ENCODE measurements at regions not wholly inside any gene's neighbourhood (a gene's known extent, or its start where the extent isn't known, plus 50 kb on each side); places are given as distances from the start of the nearest gene placed in this dataset.

DNA sequence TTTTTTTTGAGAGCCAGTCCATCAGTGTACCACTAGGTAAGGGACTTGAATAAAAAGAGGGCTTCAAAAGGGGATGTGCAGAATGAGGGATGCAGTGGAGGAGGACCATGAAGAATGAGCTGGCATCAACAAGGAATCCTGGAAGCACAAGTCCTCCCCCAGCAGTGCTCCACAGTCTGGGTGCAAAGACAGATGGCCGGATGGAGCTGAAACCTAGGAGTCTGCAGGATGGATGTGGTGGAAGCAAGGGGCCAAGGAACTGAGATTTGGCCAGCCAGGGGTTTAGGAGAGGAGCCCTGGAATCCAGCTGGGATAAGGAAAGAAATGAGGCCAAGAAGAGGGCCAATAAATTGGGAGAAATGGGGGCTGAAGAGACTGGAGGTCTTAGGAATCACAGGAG, 51.8 kb upstream of the RAB6C start:
- Histone ChIP-seq H3K4me1 (peaks cover 7 to 8% of the 10 kb centered on the region in 2 donors), H3K4me3 (replicated peaks in 1 of 3) (no peak overlapping the region), H3K27ac (no peak overlapping the region), H3K9me3 (no peaks in the 10 kb centered on the region), H3K36me3 (no peaks in the 10 kb centered on the region), H3K27me3 (no peaks in the 10 kb centered on the region)
- 93 to 97% methylated on average over 1 of the region's 1 CpG for WGBS, 2 donors
- DNase-seq: no peak
- TF ChIP-seq POLR2A (IDR thresholded peaks at IDR 0.05): no peak
- TF ChIP-seq CTCF (IDR thresholded peaks at IDR 0.05): no peak
- intact Hi-C loops (cut with DNase I): loop anchor here (10.0 kb wide), 1 partner anchor 1193 kb away; no protein-coding TSS in a partner anchor

DNA sequence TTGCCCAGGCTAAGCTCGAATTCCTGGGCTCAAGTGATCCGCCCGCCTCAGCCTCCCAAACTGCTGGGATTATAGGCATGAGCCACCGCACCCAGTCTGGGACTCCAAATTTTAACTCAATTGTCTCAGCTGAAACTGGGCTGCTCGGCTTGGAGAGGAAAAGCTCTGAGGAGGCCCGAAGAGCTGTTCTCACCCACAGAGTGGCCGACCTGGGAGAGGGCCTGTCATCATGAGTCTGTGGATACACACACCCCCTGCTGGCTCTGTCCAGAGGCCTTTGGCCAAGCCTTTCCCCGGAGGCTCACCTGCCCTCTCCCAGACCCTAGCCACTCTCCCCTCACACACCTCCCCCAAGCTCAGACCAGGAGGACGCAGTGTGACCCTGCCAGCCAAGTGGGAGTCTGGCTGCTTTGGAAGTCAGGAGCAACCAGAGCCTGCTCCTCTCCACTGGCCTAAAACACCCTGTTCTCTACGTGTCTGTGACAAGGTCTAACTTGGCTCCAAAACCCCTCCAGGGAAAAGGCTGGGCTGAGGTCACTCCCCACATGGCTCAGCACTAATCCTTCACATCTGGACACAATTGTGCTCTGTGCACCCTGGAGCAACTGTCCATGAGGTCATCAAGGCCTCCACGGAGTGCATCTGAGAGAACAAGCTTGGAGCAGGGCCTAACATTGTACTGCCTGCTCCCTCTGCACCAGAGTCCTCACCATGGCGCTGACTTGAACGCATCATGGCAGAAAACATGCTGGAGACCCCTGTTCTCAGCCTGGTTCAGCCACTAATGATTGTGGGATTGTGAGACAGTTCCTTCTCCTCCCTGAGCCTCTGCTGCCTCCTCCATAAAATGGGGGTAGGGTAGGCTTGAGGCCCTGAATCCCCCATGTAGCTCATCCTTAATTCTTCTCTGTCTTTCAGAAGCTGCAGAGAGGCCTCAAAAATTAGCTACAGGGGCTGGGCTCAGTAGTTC, 49.9 kb upstream of the RAB6C start:
- Histone ChIP-seq H3K4me3 (replicated peaks in 1 of 3) (no peak overlapping the region), H3K4me1 (peaks cover 6 to 8% of the 10 kb centered on the region in 2 donors), H3K27me3 (no peaks in the 10 kb centered on the region), H3K36me3 (no peaks in the 10 kb centered on the region), H3K27ac (no peak overlapping the region), H3K9me3 (no peaks in the 10 kb centered on the region)
- intact Hi-C loops (cut with DNase I): loop anchor here (10.0 kb wide), 1 partner anchor 1195 kb away; no protein-coding TSS in a partner anchor
- no peak for DNase-seq
- 74 to 91% methylated on average over 10 to 11 of the region's 13 CpGs for WGBS, 2 donors
- TF ChIP-seq POLR2A (IDR thresholded peaks at IDR 0.05) (no peak), CTCF (IDR thresholded peaks at IDR 0.05) (no peak)

Small RNAs in the stretch of these regions (small RNA-seq; reads per million reads assigned to genes)
- 0.66 reads per million for gene RNA5SP103

Data from thyroid gland (tissue), 4 donors.